ENCODE measurements at regions not wholly inside any gene's neighbourhood (a gene's known extent, or its start where the extent isn't known, plus 50 kb on each side); places are given as distances from the start of the nearest gene placed in this dataset.

DNA sequence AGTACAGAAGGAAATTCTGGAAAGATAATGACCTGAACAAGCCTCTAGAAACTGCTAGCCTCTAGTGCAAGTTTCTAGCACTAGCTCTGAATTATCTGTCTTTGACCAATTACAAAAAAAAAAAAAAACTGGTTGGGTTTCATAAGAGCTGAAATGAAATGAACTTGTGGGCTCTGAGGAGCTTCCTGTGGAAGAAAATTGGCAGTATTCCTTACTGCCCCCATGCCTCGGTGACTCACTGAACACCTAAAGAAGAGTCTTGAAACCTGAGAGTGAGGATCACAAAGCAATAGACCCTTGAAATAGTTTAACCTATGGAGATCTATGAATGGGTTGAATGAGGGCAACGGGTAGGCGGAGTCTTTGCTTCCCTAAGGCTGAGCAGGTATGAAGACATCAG is 263.6 kb upstream of the RASA1 start:
- H3K36me3 ChIP-seq = no peaks in the 10 kb centered on the region
- H3K27ac ChIP-seq = no peak overlapping the region
- H3K4me3 ChIP-seq (replicated peaks in 1 of 3) = no peak overlapping the region
- no peaks in the 10 kb centered on the region for H3K9me3 ChIP-seq
- no peak for DNase-seq
- H3K27me3 ChIP-seq = no peaks in the 10 kb centered on the region
- no peaks in the 10 kb centered on the region for H3K4me1 ChIP-seq
- TF ChIP-seq, protein P1, sequence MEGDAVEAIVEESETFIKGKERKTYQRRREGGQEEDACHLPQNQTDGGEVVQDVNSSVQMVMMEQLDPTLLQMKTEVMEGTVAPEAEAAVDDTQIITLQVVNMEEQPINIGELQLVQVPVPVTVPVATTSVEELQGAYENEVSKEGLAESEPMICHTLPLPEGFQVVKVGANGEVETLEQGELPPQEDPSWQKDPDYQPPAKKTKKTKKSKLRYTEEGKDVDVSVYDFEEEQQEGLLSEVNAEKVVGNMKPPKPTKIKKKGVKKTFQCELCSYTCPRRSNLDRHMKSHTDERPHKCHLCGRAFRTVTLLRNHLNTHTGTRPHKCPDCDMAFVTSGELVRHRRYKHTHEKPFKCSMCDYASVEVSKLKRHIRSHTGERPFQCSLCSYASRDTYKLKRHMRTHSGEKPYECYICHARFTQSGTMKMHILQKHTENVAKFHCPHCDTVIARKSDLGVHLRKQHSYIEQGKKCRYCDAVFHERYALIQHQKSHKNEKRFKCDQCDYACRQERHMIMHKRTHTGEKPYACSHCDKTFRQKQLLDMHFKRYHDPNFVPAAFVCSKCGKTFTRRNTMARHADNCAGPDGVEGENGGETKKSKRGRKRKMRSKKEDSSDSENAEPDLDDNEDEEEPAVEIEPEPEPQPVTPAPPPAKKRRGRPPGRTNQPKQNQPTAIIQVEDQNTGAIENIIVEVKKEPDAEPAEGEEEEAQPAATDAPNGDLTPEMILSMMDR (IDR thresholded peaks at IDR 0.05) = no peak
- TF ChIP-seq POLR2A (IDR thresholded peaks at IDR 0.05) = no peak
- 72 to 84% methylated on average over 3 of the region's 3 CpGs for WGBS, 2 donors
- intact Hi-C loops (cut with DNase I) = no loop called here

DNA sequence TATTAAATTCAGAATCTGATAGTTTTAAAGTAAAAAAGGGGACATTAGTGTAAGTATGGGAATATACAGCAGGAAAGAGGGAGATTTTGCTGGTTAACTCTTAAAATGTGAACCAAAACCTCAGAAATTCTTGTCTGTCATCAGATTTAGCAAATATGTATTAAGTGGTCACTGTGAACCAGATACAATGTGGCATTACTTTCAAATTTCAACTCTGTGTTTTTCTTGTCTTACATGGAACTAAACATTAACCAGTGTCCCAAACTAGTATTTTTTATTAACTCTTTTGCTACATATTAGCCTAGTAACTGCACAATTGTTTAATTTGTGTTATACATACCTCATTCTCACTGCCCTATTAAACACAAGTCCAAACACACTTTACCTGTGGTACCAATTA is 259.9 kb upstream of the RASA1 start:
- intact Hi-C loops (cut with DNase I) = no loop called here

GRCh38 chr5:87008751-87009560 is 258.7 kb upstream of the RASA1 start:
- 55 to 59% methylated on average over 5 of the region's 5 CpGs for WGBS, 2 donors

More for the DNA sequence above, 259.9 kb upstream of the RASA1 start:
- no peaks in the 10 kb centered on the region for H3K27me3 ChIP-seq
- H3K36me3 ChIP-seq = no peaks in the 10 kb centered on the region
- TF ChIP-seq, protein P1 (IDR thresholded peaks at IDR 0.05) = no peak
- TF ChIP-seq POLR2A (IDR thresholded peaks at IDR 0.05) = no peak
- H3K4me3 ChIP-seq (replicated peaks in 1 of 3) = no peak overlapping the region
- H3K27ac ChIP-seq = no peak overlapping the region
- no peaks in the 10 kb centered on the region for H3K4me1 ChIP-seq
- no peak for DNase-seq
- no peaks in the 10 kb centered on the region for H3K9me3 ChIP-seq

DNA sequence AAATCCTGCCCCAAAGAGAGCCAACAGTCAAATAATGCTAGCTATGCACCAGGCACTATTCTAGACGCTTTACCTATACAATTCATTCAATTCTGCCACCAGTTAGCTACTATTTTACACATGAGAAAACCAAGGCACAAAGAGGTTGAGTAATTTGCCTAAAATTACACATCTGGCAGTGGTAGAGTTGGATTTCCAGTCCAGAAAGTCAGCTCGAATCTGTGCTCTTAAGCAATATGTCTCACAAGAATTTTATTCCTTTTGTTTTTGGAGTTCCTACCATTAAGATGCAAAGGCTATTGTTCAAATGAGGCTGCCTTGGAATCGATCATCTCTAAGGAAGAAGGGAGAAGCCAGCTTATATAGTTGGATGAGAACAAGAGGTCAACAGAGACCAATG is 256.9 kb upstream of the RASA1 start:
- intact Hi-C loops (cut with DNase I) = no loop called here
- TF ChIP-seq POLR2A (IDR thresholded peaks at IDR 0.05) = no peak
- TF ChIP-seq, protein P1 (IDR thresholded peaks at IDR 0.05) = no peak
- no peaks in the 10 kb centered on the region for H3K36me3 ChIP-seq
- no peak overlapping the region for H3K4me3 ChIP-seq (replicated peaks in 1 of 3)
- H3K9me3 ChIP-seq = no peaks in the 10 kb centered on the region
- 57 to 68% methylated on average over 3 of the region's 3 CpGs for WGBS, 2 donors
- H3K4me1 ChIP-seq = no peaks in the 10 kb centered on the region
- no peaks in the 10 kb centered on the region for H3K27me3 ChIP-seq
- no peak for DNase-seq
- no peak overlapping the region for H3K27ac ChIP-seq

More at GRCh38 chr5:87008751-87009560, 258.7 kb upstream of the RASA1 start:
- no peaks in the 10 kb centered on the region for H3K27me3 ChIP-seq
- intact Hi-C loops (cut with DNase I) = no loop called here
- DNase-seq = no peak
- no peaks in the 10 kb centered on the region for H3K36me3 ChIP-seq
- no peak for TF ChIP-seq POLR2A (IDR thresholded peaks at IDR 0.05)
- TF ChIP-seq, protein P1 (IDR thresholded peaks at IDR 0.05) = no peak
- H3K4me3 ChIP-seq (replicated peaks in 1 of 3) = no peak overlapping the region
- H3K9me3 ChIP-seq = no peaks in the 10 kb centered on the region
- no peak overlapping the region for H3K27ac ChIP-seq
- no peaks in the 10 kb centered on the region for H3K4me1 ChIP-seq

DNA sequence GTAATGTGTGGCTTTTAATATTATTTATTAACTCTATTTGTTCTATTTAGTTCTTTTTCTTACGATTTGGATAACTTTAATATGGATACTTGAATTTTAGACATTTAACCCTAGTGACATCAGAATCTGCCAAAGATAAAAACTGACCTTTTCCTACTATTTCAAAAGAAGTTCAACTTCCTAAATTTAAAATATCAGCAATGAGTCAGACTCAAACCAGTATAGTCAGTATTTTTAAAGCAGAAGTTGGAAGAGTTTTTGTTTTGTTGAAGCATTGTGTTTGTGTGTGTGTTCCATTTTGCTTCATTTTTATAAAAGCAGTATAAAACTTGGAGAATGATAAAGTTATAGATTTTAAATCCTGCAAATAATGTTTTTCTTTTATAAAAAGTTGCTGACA is 251.8 kb upstream of the RASA1 start:
- Histone ChIP-seq H3K9me3 (no peaks in the 10 kb centered on the region), H3K36me3 (no peaks in the 10 kb centered on the region), H3K27me3 (no peaks in the 10 kb centered on the region), H3K4me1 (no peaks in the 10 kb centered on the region), H3K27ac (no peak overlapping the region), H3K4me3 (replicated peaks in 1 of 3) (no peak overlapping the region)
- TF ChIP-seq, protein P1 (IDR thresholded peaks at IDR 0.05) = no peak
- no peak for TF ChIP-seq POLR2A (IDR thresholded peaks at IDR 0.05)
- intact Hi-C loops (cut with DNase I) = no loop called here
- 66 to 73% methylated on average over 1 of the region's 1 CpG for WGBS, 2 donors
- DNase-seq = no peak

Measured in thyroid gland (tissue), 4 donors.